Neural progenitor cell (in vitro differentiated cells): ENCODE measurements at regions not wholly inside any gene's neighbourhood (a gene's known extent, or its start where the extent isn't known, plus 50 kb on each side); places are given as distances from the start of the nearest gene placed in this dataset.
A peak's percentile ranks its signal among the peaks of the same experiment; 100 is the strongest.

Experiments
- DNase-seq: peaks from one replicate; pipeline ENCODE4 v3.0.0-alpha.2; 2016; ENCODE audit warnings: low spot score
- H2AFZ ChIP-seq: fragments of 200-600 bp; sonication (generic); replicated peaks from 2 replicates; pipeline ENCODE4 v1.6.1; 2016; ENCODE audit warnings: antibody characterized with exemption
- H3F3A ChIP-seq: fragments of 200-600 bp; sonication (generic); 2 replicates; pipeline ENCODE4 v1.6.1; 2016; ENCODE audit warnings: antibody characterized with exemption, low read depth
- H3K27ac ChIP-seq: fragments of 200-600 bp; sonication (generic); 2 replicates; pipeline ENCODE4 v1.5.1; 2016; ENCODE audit warnings: mild to moderate bottlenecking
- H3K27me3 ChIP-seq: fragments of 200-600 bp; sonication (generic); 2 replicates; pipeline ENCODE4 v1.6.1; 2016; ENCODE audit warnings: mild to moderate bottlenecking, moderate library complexity
- H3K36me3 ChIP-seq: fragments of 200-600 bp; sonication (generic); 2 replicates; pipeline ENCODE4 v1.5.1; 2016
- H3K4me1 ChIP-seq: fragments of 200-600 bp; sonication (generic); 2 replicates; pipeline ENCODE4 v1.6.1; 2016; ENCODE audit warnings: mixed run types
- H3K4me2 ChIP-seq: fragments of 200-600 bp; sonication (generic); 2 replicates; pipeline ENCODE4 v1.6.1; 2016
- H3K4me3 ChIP-seq: fragments of 200-600 bp; sonication (generic); 2 replicates; pipeline ENCODE4 v1.5.1; 2016
- H3K79me2 ChIP-seq: fragments of 200-600 bp; sonication (generic); 2 replicates; pipeline ENCODE4 v1.6.1; 2016; ENCODE audit warnings: low read depth
- H3K9ac ChIP-seq: fragments of 200-600 bp; sonication (generic); 2 replicates; pipeline ENCODE4 v1.6.1; 2016
- H3K9me3 ChIP-seq: fragments of 200-600 bp; sonication (generic); 2 replicates; pipeline ENCODE4 v1.5.1; 2016; ENCODE audit warnings: low read depth
- H4K20me1 ChIP-seq: fragments of 200-600 bp; sonication (generic); 2 replicates; pipeline ENCODE4 v1.6.1; 2016; ENCODE audit warnings: low read depth
- H3K27ac Mint-ChIP-seq: 3 replicates; pipeline ENCODE4 v1.8.0; 2021; ENCODE audit warnings: mixed read lengths
- H3K27me3 Mint-ChIP-seq: 2 replicates; pipeline ENCODE4 v1.8.0; 2022; ENCODE audit warnings: low read depth, mild to moderate bottlenecking, inconsistent platforms, moderate library complexity, mixed read lengths; ENCODE audit not compliant: insufficient read depth
- H3K36me3 Mint-ChIP-seq: 3 replicates; pipeline ENCODE4 v1.8.0; 2021; ENCODE audit warnings: mixed read lengths
- H3K4me1 Mint-ChIP-seq: 3 replicates; pipeline ENCODE4 v1.8.0; 2021; ENCODE audit warnings: mixed read lengths
- H3K4me3 Mint-ChIP-seq: 3 replicates; pipeline ENCODE4 v1.8.0; 2021; ENCODE audit warnings: mild to moderate bottlenecking, moderate library complexity, mixed read lengths
- H3K9me3 Mint-ChIP-seq: 3 replicates; pipeline ENCODE4 v1.8.0; 2020; ENCODE audit warnings: mixed read lengths
- CTCF ChIP-seq: fragments of 200-600 bp; sonication (generic); IDR thresholded peaks from 2 replicates; pipeline ENCODE4 v1.5.1; 2017; ENCODE audit warnings: antibody characterized with exemption, mild to moderate bottlenecking
- EZH2 ChIP-seq: fragments of 200-600 bp; sonication (generic); IDR thresholded peaks from 2 replicates; pipeline ENCODE4 v1.6.1; 2017; ENCODE audit warnings: antibody characterized with exemption, mild to moderate bottlenecking, moderate library complexity
- EZH2phosphoT487 ChIP-seq: fragments of 200-600 bp; sonication (generic); IDR thresholded peaks from 2 replicates; pipeline ENCODE4 v1.6.1; 2017; ENCODE audit warnings: antibody characterized with exemption

DNA sequence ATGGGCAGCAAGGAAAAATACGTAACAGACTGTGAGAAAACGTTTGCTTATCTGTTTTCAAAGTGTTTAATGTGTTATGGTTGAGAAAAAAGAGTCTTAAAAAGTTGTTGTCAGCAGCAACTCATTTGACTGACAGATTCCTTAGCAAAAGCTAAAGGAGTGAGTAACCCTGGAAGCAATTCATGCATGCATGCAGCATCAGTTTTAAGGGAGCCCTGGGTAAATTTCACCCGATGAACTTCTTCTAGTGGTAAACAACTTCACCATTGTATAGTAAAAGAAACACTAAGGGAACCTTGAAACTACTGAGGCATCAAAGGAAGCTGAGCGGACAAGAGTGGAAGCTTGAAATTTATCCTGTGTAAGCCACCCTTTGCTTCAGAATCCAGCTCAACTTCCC is 583.2 kb upstream of the INTU start:
- H3K9me3 Mint-ChIP-seq = no peaks in the 10 kb centered on the region
- Histone ChIP-seq H3K9ac (no peak overlapping the region), H3K4me2 (no peak overlapping the region), H3K36me3 (no peaks in the 10 kb centered on the region), H3K4me3 (no peak overlapping the region), H3K79me2 (no peaks in the 10 kb centered on the region), H3K4me1 (peaks cover 19% of the 10 kb centered on the region), H3F3A (no peaks in the 10 kb centered on the region), H3K27me3 (no peaks in the 10 kb centered on the region), H2AFZ (no peak overlapping the region), H3K9me3 (no peaks in the 10 kb centered on the region), H3K27ac (no peak overlapping the region), H4K20me1 (no peaks in the 10 kb centered on the region)
- no peaks in the 10 kb centered on the region for H3K36me3 Mint-ChIP-seq
- no peaks in the 10 kb centered on the region for H3K27me3 Mint-ChIP-seq
- H3K4me3 Mint-ChIP-seq = no peak overlapping the region
- H3K27ac Mint-ChIP-seq = no peak overlapping the region
- no peak for DNase-seq
- H3K4me1 Mint-ChIP-seq = peaks cover 21% of the 10 kb centered on the region
- TF ChIP-seq EZH2 (no peak), CTCF (no peak), EZH2phosphoT487 (no peak)

- Histone ChIP-seq H3F3A (no peaks in the 10 kb centered on the region), H3K4me1 (peaks cover 19% of the 10 kb centered on the region), H3K9me3 (no peaks in the 10 kb centered on the region), H3K27me3 (no peaks in the 10 kb centered on the region), H3K27ac (no peak overlapping the region), H4K20me1 (no peaks in the 10 kb centered on the region), H3K4me2 (no peak overlapping the region), H3K9ac (no peak overlapping the region), H3K4me3 (no peak overlapping the region), H2AFZ (no peak overlapping the region), H3K36me3 (no peaks in the 10 kb centered on the region), H3K79me2 (no peaks in the 10 kb centered on the region)
- H3K4me1 Mint-ChIP-seq = peaks cover 21% of the 10 kb centered on the region
- DNase-seq = no peak
- H3K9me3 Mint-ChIP-seq = peaks cover 15% of the 10 kb centered on the region
- TF ChIP-seq EZH2 (no peak), CTCF (no peak), EZH2phosphoT487 (no peak)
- H3K4me3 Mint-ChIP-seq = no peak overlapping the region
- no peak overlapping the region for H3K27ac Mint-ChIP-seq
- H3K27me3 Mint-ChIP-seq = no peaks in the 10 kb centered on the region
- H3K36me3 Mint-ChIP-seq = no peaks in the 10 kb centered on the region
These were observed 580.0 kb upstream of the INTU start for GRCh38 chr4:127052742-127053141.

GRCh38 chr4:127055357-127055756 is 577.4 kb upstream of the INTU start:
- Mint-ChIP-seq H3K4me1 (peaks cover 2% of the 10 kb centered on the region), H3K4me3 (no peak overlapping the region), H3K27ac (no peak overlapping the region), H3K36me3 (no peaks in the 10 kb centered on the region), H3K9me3 (peaks cover 15% of the 10 kb centered on the region), H3K27me3 (no peaks in the 10 kb centered on the region)
- Histone ChIP-seq H3K36me3 (no peaks in the 10 kb centered on the region), H3K9ac (no peak overlapping the region), H3K27ac (no peak overlapping the region), H3K79me2 (no peaks in the 10 kb centered on the region), H3K4me1 (no peaks in the 10 kb centered on the region), H3K4me2 (no peak overlapping the region), H2AFZ (no peak overlapping the region), H4K20me1 (no peaks in the 10 kb centered on the region), H3K4me3 (no peak overlapping the region), H3K27me3 (no peaks in the 10 kb centered on the region), H3K9me3 (no peaks in the 10 kb centered on the region), H3F3A (no peaks in the 10 kb centered on the region)
- TF ChIP-seq CTCF = no peak
- TF ChIP-seq EZH2 = no peak
- no peak for TF ChIP-seq EZH2phosphoT487
- no peak for DNase-seq

- Histone ChIP-seq H4K20me1 (no peaks in the 10 kb centered on the region), H3K9me3 (no peaks in the 10 kb centered on the region), H3F3A (no peaks in the 10 kb centered on the region), H3K36me3 (no peaks in the 10 kb centered on the region), H3K4me3 (no peak overlapping the region), H3K27me3 (no peaks in the 10 kb centered on the region), H3K9ac (no peak overlapping the region), H3K27ac (no peak overlapping the region), H3K4me2 (no peak overlapping the region), H3K79me2 (no peaks in the 10 kb centered on the region), H2AFZ (no peak overlapping the region), H3K4me1 (peaks cover 6% of the 10 kb centered on the region)
- Mint-ChIP-seq H3K9me3 (no peaks in the 10 kb centered on the region), H3K27ac (no peak overlapping the region), H3K4me1 (peaks cover 11% of the 10 kb centered on the region), H3K27me3 (peaks cover 2% of the 10 kb centered on the region), H3K36me3 (no peaks in the 10 kb centered on the region), H3K4me3 (no peak overlapping the region)
- TF ChIP-seq EZH2 = no peak
- TF ChIP-seq CTCF = no peak
- TF ChIP-seq EZH2phosphoT487 = no peak
- peak; percentile 24 for DNase-seq
These were observed 563.1 kb upstream of the INTU start for GRCh38 chr4:127069675-127070074.
